ENCODE measurements at regions not wholly inside any gene's neighbourhood (a gene's known extent, or its start where the extent isn't known, plus 50 kb on each side); places are given as distances from the start of the nearest gene placed in this dataset.

DNA sequence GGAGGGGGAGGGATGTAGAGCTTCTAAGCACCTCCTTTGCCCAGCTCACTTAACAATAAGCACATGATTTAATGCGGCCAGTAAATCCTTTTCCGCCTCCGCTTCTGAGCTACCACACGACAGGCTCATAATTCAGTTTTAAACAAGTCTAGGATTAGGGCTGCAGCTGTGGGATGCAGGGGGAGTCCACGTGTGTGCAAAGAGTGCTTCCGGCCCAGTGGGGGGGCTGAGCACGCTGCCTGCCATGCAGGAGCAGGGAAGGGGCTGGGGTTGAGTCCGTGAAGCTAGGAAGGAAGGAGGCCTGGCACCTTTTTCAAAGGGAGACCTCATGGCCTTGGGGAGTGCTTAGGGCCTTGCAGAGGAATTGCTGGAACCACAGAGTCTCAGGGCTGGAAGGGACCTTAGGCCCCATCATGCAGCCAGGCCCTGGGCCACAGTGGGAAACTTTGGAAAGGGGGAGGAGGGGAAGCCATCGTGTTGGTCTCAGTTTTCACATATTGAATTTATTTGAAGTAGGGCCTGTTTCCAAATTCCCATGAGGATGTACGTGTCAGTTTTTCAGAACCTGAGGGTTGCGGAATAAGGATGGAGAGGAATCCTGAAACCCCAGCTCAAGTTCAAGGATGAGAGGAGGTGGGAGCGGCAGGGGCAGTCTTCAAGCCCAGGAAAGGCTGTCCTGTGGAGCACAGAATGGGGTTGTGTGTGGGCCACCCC, 96.1 kb downstream of the VEGFA start:
- no peak overlapping the region for H3K4me3 ChIP-seq
- WGBS, result 88% methylated on average over 12 of the region's 12 CpGs
- H3K9me3 ChIP-seq, result no peaks in the 10 kb centered on the region
- H3K4me1 ChIP-seq, result no peaks in the 10 kb centered on the region
- no peak overlapping the region for H3K27ac ChIP-seq
- H3K36me3 ChIP-seq, result no peaks in the 10 kb centered on the region
- DNase-seq (ENCODE audit: low spot score in 2 of 2), result no peak
- no peak for TF ChIP-seq EP300 (IDR thresholded peaks at IDR 0.05)
- TF ChIP-seq, protein P1, sequence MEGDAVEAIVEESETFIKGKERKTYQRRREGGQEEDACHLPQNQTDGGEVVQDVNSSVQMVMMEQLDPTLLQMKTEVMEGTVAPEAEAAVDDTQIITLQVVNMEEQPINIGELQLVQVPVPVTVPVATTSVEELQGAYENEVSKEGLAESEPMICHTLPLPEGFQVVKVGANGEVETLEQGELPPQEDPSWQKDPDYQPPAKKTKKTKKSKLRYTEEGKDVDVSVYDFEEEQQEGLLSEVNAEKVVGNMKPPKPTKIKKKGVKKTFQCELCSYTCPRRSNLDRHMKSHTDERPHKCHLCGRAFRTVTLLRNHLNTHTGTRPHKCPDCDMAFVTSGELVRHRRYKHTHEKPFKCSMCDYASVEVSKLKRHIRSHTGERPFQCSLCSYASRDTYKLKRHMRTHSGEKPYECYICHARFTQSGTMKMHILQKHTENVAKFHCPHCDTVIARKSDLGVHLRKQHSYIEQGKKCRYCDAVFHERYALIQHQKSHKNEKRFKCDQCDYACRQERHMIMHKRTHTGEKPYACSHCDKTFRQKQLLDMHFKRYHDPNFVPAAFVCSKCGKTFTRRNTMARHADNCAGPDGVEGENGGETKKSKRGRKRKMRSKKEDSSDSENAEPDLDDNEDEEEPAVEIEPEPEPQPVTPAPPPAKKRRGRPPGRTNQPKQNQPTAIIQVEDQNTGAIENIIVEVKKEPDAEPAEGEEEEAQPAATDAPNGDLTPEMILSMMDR (IDR thresholded peaks at IDR 0.05), result no peak
- no peak for TF ChIP-seq POLR2A (IDR thresholded peaks at IDR 0.05)
- no peak for TF ChIP-seq POLR2AphosphoS5 (IDR thresholded peaks at IDR 0.05)
- H3K27me3 ChIP-seq, result peaks cover 17% of the 10 kb centered on the region

DNA sequence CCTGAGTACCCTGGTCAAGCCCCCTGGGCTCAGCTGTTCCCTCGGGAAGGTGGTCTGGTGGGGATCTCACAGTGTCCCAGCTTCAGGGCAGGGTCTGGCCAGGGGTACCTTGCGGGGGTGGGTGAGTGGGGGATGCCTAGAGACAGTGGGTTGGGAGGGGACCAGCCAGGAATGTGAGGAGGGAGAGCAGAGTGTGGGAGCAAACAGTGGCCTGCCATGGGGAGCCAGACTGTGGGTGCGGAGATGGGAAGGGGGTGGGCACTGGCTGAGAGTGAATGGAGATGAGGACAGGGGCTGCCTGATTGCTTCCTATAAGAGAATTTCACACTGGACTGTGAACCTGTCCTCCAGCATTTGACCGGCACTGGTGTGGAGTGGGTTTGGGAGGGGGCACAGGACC, 95.1 kb downstream of the VEGFA start:
- no peak for TF ChIP-seq POLR2A (IDR thresholded peaks at IDR 0.05)
- no peak for TF ChIP-seq POLR2AphosphoS5 (IDR thresholded peaks at IDR 0.05)
- no peak for TF ChIP-seq EP300 (IDR thresholded peaks at IDR 0.05)
- TF ChIP-seq, protein P1 (IDR thresholded peaks at IDR 0.05), result no peak

DNA sequence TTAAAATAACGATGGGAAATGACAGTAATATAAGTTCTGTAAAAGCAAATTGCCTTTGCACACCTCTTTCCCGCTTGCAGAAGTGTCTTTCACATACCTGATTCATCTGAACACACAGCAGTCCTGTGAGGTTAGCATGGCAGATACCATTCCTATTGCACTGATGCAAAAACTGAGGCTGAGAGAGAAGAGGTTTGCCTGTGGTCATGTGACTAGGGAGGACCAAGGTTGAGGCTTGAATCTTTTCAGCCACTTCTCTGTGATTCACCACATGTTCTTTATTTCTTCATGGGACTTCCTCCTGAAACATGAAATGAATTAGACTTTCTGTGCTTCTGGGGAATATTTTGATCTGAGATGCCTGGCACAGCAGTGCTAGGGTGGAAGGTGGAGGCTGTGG, 92.9 kb downstream of the VEGFA start:
- Histone ChIP-seq H3K9me3 (no peaks in the 10 kb centered on the region), H3K36me3 (no peaks in the 10 kb centered on the region), H3K4me3 (no peak overlapping the region), H3K27ac (no peak overlapping the region), H3K4me1 (no peaks in the 10 kb centered on the region), H3K27me3 (peaks cover 17% of the 10 kb centered on the region)
- DNase-seq (ENCODE audit: low spot score in 2 of 2), result no peak
- WGBS, result 94% methylated on average over 2 of the region's 2 CpGs
- TF ChIP-seq, protein P1 (IDR thresholded peaks at IDR 0.05), result no peak
- TF ChIP-seq POLR2A (IDR thresholded peaks at IDR 0.05) (no peak), EP300 (IDR thresholded peaks at IDR 0.05) (no peak), POLR2AphosphoS5 (IDR thresholded peaks at IDR 0.05) (no peak)

More for the DNA sequence above, 95.1 kb downstream of the VEGFA start:
- Histone ChIP-seq H3K27ac (no peak overlapping the region), H3K4me1 (no peaks in the 10 kb centered on the region), H3K36me3 (no peaks in the 10 kb centered on the region), H3K9me3 (no peaks in the 10 kb centered on the region), H3K4me3 (no peak overlapping the region), H3K27me3 (peaks cover 17% of the 10 kb centered on the region)
- 83% methylated on average over 4 of the region's 4 CpGs for WGBS
- DNase-seq (ENCODE audit: low spot score in 2 of 2), result no peak

DNA sequence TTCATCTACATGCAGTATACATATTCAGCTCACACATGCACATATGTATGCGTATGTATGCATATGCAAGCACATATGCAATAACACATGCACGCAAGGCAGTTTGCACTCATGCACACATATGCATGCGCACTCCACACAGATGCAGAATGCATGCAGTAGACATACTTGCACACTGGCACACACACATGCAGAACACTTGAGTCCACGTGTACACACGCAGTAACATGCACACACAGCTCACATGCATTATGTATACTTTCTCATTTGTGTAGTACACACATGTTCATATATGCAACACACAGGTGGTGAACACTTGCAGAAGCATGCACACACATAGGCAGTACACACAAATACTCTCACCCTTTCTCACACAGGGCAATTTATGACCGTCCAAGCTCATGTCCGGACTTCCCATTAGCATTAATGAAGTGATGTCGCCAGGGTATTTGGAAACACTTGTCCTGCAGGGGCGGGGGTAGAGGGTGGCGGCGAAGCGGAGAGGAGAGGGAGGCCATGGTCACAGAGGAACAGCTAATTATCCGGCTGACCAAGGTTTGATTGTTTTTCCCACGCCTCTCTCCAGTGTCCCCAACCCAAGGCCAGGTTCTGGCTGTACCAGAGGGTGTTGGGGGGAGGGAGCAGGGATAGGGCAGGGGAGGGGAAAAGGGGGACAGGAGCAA, 91.3 kb downstream of the VEGFA start:
- Histone ChIP-seq H3K27ac (no peak overlapping the region), H3K9me3 (no peaks in the 10 kb centered on the region), H3K4me1 (no peaks in the 10 kb centered on the region), H3K27me3 (peaks cover 17% of the 10 kb centered on the region), H3K36me3 (no peaks in the 10 kb centered on the region), H3K4me3 (no peak overlapping the region)
- WGBS, result 88% methylated on average over 14 of the region's 14 CpGs
- no peak for DNase-seq (ENCODE audit: low spot score in 2 of 2)
- TF ChIP-seq EP300 (IDR thresholded peaks at IDR 0.05) (no peak), POLR2A (IDR thresholded peaks at IDR 0.05) (no peak), POLR2AphosphoS5 (IDR thresholded peaks at IDR 0.05) (no peak)
- TF ChIP-seq, protein P1 (IDR thresholded peaks at IDR 0.05), result no peak

DNA sequence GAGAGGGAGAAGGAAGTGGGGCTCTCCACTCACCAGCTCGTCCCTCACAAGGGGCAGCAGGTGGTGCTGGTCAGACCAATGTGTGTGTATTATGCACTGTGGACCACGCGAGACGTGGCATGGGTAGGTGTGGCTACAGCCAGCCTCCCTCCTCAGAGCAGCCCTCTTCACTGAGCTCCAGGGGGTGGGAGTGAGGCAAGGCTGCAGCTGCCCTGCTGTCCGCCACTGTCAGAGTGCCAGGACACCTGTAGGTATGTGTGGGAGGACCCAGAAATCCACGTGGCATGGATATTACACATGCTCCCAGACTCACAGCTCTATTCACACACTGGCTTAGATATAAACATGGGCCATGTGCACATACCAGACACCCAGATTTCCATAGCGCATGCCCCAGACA, 90.3 kb downstream of the VEGFA start:
- 62% methylated on average over 6 of the region's 7 CpGs for WGBS

More for the DNA sequence above, 90.3 kb downstream of the VEGFA start:
- Histone ChIP-seq H3K9me3 (no peaks in the 10 kb centered on the region), H3K27me3 (peaks cover 14% of the 10 kb centered on the region), H3K27ac (no peak overlapping the region), H3K4me3 (no peak overlapping the region), H3K4me1 (no peaks in the 10 kb centered on the region), H3K36me3 (no peaks in the 10 kb centered on the region)
- no peak for DNase-seq (ENCODE audit: low spot score in 2 of 2)
- TF ChIP-seq POLR2A (IDR thresholded peaks at IDR 0.05) (no peak), POLR2AphosphoS5 (IDR thresholded peaks at IDR 0.05) (no peak), EP300 (IDR thresholded peaks at IDR 0.05) (no peak)
- TF ChIP-seq, protein P1 (IDR thresholded peaks at IDR 0.05), result no peak
